GM18520 (cell line): ENCODE measurements at regions not wholly inside any gene's neighbourhood (a gene's known extent, or its start where the extent isn't known, plus 50 kb on each side); places are given as distances from the start of the nearest gene placed in this dataset.
"Not testable (repeated sequence)": the region's sequence is repeated elsewhere in the genome, so short reads cannot be mapped to it uniquely, and the experiment has no call there.

Experiments used
- ATAC-seq: cut with Tn5 transposase; IDR thresholded peaks from one replicate; pipeline ENCODE4 v1.9.1; 2021; ENCODE audit not compliant: unreplicated experiment

DNA sequence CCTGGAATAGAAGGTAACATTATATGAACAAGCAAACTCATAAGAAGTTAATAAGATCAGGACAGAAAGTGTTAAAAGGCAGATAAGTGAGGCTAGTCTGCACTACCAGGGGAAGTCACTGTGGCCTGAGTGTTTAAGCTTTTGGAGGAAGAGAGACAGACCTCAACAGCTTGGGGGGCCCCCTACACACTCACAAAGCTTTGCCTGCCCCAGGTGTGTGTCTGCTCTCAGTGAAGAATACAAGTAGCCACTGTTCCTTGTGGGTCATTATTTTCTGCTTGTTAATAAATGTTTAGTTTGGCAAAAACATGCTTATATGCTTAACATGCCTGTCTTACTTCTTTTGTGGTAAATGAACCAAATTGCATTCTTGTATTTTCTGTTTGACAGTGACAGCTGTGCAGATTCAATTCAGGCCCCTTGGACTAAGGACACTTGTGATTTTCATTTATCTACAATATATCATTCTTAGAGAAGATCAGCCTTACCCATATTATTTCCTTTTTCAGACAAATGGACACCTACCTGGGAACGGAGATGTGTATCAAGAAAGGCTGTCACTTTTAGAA lies 50.7 kb upstream of the C12orf71 start:
- ATAC-seq = peak; percentile 53

DNA sequence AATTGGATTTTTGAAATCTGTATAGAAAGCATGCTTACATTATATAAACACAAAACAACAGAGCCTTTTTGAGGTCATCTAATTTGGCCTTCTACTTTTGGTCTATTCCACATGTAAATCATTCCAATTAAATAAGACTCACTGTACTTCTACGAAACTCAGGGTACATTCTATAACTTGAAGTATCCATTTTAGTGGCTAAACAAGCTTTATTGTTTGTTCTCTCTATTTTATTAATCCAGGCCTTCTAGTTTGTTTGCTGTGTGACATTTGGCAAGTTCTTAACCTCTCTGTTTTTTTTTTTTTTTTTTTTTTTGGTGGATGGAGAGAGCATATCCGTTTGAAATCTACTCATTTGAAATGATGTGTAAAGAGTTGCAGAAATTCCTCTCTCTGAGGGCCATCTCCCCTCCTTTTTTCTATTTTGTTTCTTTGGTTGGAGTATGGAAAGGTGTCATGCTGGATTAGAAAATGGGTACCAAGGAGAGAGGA lies 58.1 kb upstream of the C12orf71 start:
- ATAC-seq = no peak

DNA sequence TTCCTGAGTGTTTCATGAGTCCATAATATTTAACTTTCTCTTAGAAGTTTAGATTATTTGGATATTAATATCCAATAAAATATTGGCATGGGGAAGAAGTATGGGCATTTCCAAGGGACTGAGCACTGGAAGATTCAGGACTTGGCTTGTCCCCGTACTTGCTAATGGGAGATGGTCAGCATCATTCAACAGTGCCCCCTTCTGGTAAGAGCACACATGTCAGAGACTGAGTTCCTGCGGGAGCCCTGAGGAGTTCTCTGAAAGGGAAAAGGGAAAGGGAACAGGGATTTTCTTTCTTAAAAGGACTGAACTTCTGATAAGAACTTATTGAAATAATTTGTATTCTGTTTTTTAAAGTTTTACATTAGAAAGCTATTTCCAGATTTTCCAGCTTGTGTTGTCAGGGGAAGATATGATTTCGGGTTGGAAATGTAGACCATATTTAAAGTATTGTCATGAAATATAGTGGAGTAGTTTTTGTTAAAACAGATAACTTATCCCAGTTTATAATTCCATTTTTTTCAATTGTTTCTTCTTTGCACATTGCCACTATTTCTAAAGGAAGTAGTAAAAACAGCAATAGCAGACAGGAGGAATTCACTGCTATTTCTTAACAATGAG lies 59.8 kb upstream of the C12orf71 start:
- ATAC-seq = no peak

DNA sequence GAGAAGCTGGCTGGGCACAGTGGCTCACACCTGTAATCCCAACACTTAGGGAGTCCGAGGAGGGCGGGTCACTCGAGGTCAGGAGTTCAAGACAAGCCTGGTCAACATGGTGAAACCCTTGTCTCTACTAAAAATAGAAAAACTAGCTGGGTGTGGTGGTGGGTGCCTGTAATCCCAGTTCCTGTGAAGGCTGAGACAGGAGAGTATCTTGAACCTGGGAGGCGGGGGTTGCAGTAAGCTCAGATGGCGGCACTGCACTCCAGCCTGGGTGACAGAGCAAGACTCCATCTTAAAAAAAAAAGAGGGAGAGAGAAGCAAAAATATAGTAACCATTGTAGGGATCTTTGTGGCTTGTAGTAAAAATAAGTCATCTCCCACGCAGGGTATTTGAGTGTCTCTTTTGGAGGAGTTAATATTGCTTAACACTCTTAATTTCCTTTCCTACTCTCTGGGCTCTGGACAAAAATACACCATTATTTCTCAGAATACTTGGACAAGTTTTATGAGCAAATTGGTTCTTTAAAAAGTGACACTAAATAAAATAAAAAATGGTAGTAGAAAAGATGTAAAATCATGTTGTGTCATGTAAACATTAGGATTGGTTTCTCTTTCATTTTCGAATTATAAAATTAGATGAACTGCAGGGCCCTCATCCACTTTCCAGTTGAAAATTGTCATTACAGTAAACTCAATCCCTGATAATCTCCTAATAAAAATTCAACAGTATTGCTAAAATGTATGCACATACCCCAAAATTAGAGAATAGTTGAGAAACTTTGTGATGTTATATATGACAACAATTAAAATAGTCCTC lies 61.1 kb upstream of the C12orf71 start:
- no peak for ATAC-seq

DNA sequence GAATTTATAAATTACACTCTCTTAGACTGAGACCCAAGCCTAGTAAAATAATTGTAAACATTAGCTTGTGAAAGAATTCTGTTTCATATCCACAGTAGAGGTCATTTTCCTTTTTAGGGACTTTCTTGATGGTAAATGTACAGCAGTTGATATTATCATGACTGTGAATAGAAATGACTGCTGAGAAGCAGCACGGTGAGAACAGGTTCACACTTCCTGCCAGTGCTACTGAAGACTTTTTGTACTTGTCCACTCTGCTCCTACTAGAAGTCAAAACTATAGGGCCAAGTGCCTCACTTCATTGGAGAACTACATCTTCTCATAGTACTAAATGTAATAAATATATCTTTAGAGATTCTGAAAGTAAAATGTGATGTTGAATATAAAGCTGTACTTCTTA lies 63.3 kb upstream of the C12orf71 start:
- peak; percentile 75 for ATAC-seq

- ATAC-seq = no peak
Measured at GRCh38 chr12:27148373-27148772, 66.0 kb upstream of the C12orf71 start.

GRCh38 chr12:27148791-27149190 lies 66.4 kb upstream of the C12orf71 start:
- no peak for ATAC-seq

- no peak for ATAC-seq
Measured at GRCh38 chr12:27151479-27151878, 69.1 kb upstream of the C12orf71 start.

GRCh38 chr12:27158297-27158696 lies 75.9 kb upstream of the C12orf71 start:
- ATAC-seq = no peak

DNA sequence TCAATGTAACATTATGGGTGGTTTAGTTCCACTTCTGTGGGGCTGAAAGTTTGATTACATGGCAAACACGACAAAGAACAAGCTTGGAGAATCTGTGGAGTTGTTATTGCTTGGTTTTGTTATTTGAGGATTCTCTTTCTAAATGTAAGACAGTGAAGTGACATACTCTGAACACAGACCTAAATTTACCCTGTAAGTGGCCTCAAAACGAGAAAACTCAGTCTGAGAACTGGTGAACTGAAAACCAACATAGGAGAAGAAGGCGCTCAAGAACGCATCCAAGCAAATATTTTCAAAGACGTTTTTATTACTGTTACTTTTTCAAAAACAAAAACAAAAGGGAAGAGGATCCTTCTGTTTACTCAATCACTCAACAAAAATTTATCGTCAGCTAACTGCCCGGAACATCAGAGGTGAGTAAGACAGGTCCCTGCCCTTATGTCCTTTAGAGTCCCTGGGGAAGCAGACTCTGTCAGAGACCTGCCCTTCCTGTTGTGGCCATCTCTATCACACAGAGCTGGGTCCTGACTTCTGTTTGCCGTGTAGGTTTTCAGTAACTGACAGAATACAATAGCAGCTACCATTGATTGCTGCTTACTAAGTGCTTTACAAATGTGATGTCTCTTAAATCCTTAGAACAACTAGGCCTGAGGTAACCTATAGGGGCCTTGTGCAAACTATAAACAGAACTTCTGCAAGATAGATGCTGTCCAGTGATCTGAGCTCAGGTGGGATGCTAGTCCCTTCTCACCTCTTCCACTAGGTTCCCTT lies 79.3 kb upstream of the C12orf71 start:
- peak; percentile 77 for ATAC-seq

DNA sequence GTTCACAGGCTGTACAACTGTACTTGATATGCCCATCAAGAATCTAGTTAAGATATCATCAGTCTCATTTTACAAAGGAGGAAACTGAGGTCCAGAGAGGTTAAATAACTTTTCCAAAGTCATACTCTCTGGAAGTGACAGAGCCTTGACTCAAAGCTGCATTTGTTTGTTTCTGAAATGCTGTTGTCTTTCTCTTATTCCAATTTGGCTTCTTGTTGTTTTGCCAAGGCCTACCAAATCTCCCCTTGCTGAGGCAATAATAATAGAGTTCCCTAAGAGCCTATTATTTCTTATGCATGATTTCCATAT lies 79.8 kb upstream of the C12orf71 start:
- ATAC-seq = no peak

GRCh38 chr12:27163048-27163715 lies 80.8 kb upstream of the C12orf71 start:
- no peak for ATAC-seq

DNA sequence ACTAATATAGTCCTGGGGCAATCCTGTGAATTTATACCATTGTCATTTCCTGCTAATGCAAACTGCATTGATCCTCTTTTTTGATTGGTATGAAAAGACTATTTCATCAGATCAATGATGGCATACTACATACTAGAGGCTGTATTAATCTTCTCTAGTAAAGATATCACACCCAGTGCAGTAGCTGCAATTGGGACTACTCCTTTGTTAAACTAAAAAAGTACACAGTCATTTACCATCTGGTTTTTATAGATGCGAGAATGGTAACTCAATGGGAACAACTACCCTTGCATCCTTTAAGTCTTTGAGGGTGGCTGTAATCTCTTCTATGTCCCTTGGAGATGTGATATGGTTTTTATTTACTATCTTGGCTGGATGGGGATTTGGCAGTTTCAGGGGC lies 80.2 kb upstream of the STK38L start:
- no peak for ATAC-seq

GRCh38 chr12:27164330-27165040 lies 79.6 kb upstream of the STK38L start:
- no peak for ATAC-seq

- not testable (repeated sequence) for ATAC-seq
Measured at GRCh38 chr12:27165958-27166357, 78.1 kb upstream of the STK38L start.

DNA sequence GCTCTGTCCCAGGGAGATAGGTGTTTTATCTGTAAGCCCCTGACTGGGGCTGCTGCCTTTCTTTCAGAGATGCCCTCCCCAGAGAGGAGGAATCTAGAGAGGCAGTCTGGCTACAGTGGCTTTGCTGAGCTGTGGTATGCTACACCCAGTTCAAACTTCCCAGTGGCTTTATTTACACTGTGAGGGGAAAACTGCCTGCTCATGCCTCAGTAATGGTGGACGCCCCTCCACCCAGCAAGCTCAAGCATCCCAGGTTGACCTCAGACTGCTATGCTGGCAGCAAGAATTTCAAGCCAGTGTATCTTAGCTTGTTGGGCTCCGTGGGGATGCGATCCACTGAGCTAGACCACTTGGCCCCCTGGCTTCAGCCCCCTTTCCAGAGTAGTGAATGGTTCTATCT lies 72.6 kb upstream of the STK38L start:
- ATAC-seq = not testable (repeated sequence)

GRCh38 chr12:27176765-27177164 lies 67.3 kb upstream of the STK38L start:
- no peak for ATAC-seq

- ATAC-seq = no peak
Measured at GRCh38 chr12:27177706-27178105, 66.4 kb upstream of the STK38L start.

DNA sequence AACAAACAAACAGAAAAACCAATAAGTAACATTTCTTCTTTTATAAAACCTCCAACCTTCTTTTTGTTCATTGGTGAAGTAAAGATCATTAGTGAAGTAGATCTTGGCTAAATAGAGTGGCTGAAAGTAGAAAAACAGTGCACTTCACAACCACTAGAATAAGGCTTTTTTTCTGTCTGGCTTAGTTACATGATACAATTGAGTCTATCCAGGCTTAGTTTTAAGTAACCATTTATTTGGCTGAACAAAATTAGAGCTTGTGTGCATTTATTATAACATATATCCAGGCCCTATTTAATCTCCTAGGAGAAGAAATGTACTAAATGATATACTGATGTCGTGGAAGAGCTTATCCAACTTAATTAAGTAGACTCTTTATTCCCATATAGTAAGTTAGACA lies 65.8 kb upstream of the STK38L start:
- ATAC-seq = no peak

DNA sequence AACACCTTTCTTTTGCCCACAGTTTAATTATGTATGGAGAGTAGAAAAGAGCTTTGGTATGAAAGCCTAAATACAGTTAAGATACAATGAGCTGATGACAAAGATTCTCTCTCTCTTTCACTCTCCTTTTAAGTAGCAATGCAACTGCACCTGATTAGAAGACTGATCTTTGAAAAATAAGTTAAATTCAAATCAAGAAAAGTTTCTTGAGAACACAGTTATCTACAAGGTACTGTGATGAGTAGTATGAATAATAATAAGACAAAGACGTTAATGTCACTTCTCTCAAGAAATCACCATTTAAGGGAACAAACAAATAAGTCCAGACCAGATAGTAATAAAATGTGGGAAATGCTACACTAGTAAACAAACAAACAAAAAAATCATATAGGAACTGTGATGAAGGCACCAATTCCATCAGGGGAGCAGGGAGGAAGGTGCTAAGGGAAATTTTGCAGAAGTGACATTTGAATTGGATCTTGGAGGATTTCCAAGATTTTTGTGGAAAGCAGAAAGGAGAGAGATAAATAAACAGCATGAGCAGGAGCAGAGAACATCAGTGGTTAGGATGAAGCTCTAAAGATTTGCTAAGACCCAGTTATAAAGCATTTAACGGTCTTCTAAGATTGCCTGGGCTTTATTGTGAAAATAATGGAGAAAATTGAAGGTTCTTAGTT lies 65.2 kb upstream of the STK38L start:
- ATAC-seq = no peak
